ENCODE measurements at regions not wholly inside any gene's neighbourhood (a gene's known extent, or its start where the extent isn't known, plus 50 kb on each side); places are given as distances from the start of the nearest gene placed in this dataset.

GRCh38 chr11:87819151-87819550 is 356.1 kb downstream of the RAB38 start:
- intact Hi-C loops (cut with DNase I; ENCODE audit: low total_unique reads): no loop called here
- no peak for TF ChIP-seq CTCF (IDR thresholded peaks at IDR 0.05)
- Histone ChIP-seq H3K9me3 (no peaks in the 10 kb centered on the region), H3K4me1 (peaks cover 0 to 24% (median 0%) of the 10 kb centered on the region in 4 donors), H3K27ac (no peak overlapping the region), H3K27me3 (no peaks in the 10 kb centered on the region), H3K4me3 (no peak overlapping the region), H3K36me3 (no peaks in the 10 kb centered on the region)
- no peak for DNase-seq

- TF ChIP-seq CTCF (IDR thresholded peaks at IDR 0.05): no peak
- no peaks in the 10 kb centered on the region for H3K9me3 ChIP-seq
- no peaks in the 10 kb centered on the region for H3K36me3 ChIP-seq
- intact Hi-C loops (cut with DNase I; ENCODE audit: low total_unique reads): no loop called here
- no peak for DNase-seq
- H3K4me3 ChIP-seq: no peak overlapping the region
- H3K27ac ChIP-seq: no peak overlapping the region
- H3K27me3 ChIP-seq: no peaks in the 10 kb centered on the region
- peaks cover 0 to 2% (median 0%) of the 10 kb centered on the region in 4 donors for H3K4me1 ChIP-seq
Observed at GRCh38 chr11:87812571-87813365, 362.5 kb downstream of the RAB38 start.

- Histone ChIP-seq H3K27ac (no peak overlapping the region), H3K36me3 (no peaks in the 10 kb centered on the region), H3K9me3 (no peaks in the 10 kb centered on the region), H3K27me3 (no peaks in the 10 kb centered on the region), H3K4me3 (no peak overlapping the region), H3K4me1 (no peaks in the 10 kb centered on the region)
- DNase-seq: no peak
- intact Hi-C loops (cut with DNase I; ENCODE audit: low total_unique reads): no loop called here
- no peak for TF ChIP-seq CTCF (IDR thresholded peaks at IDR 0.05)
Observed at GRCh38 chr11:87810486-87810885, 364.8 kb downstream of the RAB38 start.

GRCh38 chr11:87809256-87809655 is 366.0 kb downstream of the RAB38 start:
- Histone ChIP-seq H3K4me3 (no peak overlapping the region), H3K27me3 (no peaks in the 10 kb centered on the region), H3K9me3 (no peaks in the 10 kb centered on the region), H3K4me1 (no peaks in the 10 kb centered on the region), H3K36me3 (no peaks in the 10 kb centered on the region), H3K27ac (no peak overlapping the region)
- intact Hi-C loops (cut with DNase I; ENCODE audit: low total_unique reads): no loop called here
- no peak for DNase-seq
- TF ChIP-seq CTCF (IDR thresholded peaks at IDR 0.05): no peak

GRCh38 chr11:87804176-87804575 is 371.1 kb downstream of the RAB38 start:
- H3K36me3 ChIP-seq: no peaks in the 10 kb centered on the region
- no peak overlapping the region for H3K27ac ChIP-seq
- H3K4me3 ChIP-seq: no peak overlapping the region
- intact Hi-C loops (cut with DNase I; ENCODE audit: low total_unique reads): no loop called here
- no peak for DNase-seq
- no peaks in the 10 kb centered on the region for H3K4me1 ChIP-seq
- H3K9me3 ChIP-seq: no peaks in the 10 kb centered on the region
- no peaks in the 10 kb centered on the region for H3K27me3 ChIP-seq
- TF ChIP-seq CTCF (IDR thresholded peaks at IDR 0.05): no peak

Data from tibial artery (tissue), 4 donors.